SH-SY5Y (cell line): ENCODE measurements at regions not wholly inside any gene's neighbourhood (a gene's known extent, or its start where the extent isn't known, plus 50 kb on each side); places are given as distances from the start of the nearest gene placed in this dataset.

Experiments
- GATA2 ChIP-seq: IDR thresholded peaks from 2 replicates; pipeline ENCODE4 v1.6.1; 2011; ENCODE audit warnings: mild to moderate bottlenecking, low read depth, low read length
- GATA3 ChIP-seq: IDR thresholded peaks from 2 replicates; pipeline ENCODE4 v1.6.1; 2011; ENCODE audit warnings: low read depth, mild to moderate bottlenecking, low read length, moderate library complexity

GRCh38 chr2:6017736-6018286 is 325.6 kb downstream of the SOX11 start:
- TF ChIP-seq GATA3 (no peak), GATA2 (no peak)
